CD4-positive, alpha-beta T cell treated with Interleukin-2 at 100 ng/mL for 4 hours (primary cell): ENCODE measurements at regions not wholly inside any gene's neighbourhood (a gene's known extent, or its start where the extent isn't known, plus 50 kb on each side); places are given as distances from the start of the nearest gene placed in this dataset.

ENCODE experiments used
- DNase-seq: peaks from one replicate; pipeline ENCODE4 v3.0.0-alpha.2; 2020; ENCODE audit warnings: low spot score

- no peak for DNase-seq
These were observed 547.6 kb upstream of the AGTR1 start for GRCh38 chr3:148150141-148150540.

- no peak for DNase-seq
These were observed 539.5 kb upstream of the AGTR1 start for GRCh38 chr3:148158210-148158609.

- DNase-seq = no peak
These were observed 535.6 kb upstream of the AGTR1 start for GRCh38 chr3:148162132-148162531.

- no peak for DNase-seq
These were observed 529.4 kb upstream of the AGTR1 start for GRCh38 chr3:148168347-148168746.

- DNase-seq = no peak
These were observed 523.9 kb upstream of the AGTR1 start for GRCh38 chr3:148173851-148174250.

GRCh38 chr3:148175214-148175613 lies 522.5 kb upstream of the AGTR1 start:
- no peak for DNase-seq

GRCh38 chr3:148178503-148178902 lies 519.2 kb upstream of the AGTR1 start:
- DNase-seq = no peak

- no peak for DNase-seq
These were observed 512.9 kb upstream of the AGTR1 start for GRCh38 chr3:148184798-148185197.

- no peak for DNase-seq
These were observed 510.8 kb upstream of the AGTR1 start for GRCh38 chr3:148186881-148187280.

GRCh38 chr3:148187296-148187695 lies 510.4 kb upstream of the AGTR1 start:
- DNase-seq = no peak

- DNase-seq = no peak
These were observed 507.2 kb upstream of the AGTR1 start for GRCh38 chr3:148190441-148190990.

GRCh38 chr3:148191966-148192365 lies 505.7 kb upstream of the AGTR1 start:
- no peak for DNase-seq

GRCh38 chr3:148197061-148197460 lies 500.6 kb upstream of the AGTR1 start:
- no peak for DNase-seq

GRCh38 chr3:148202386-148202785 lies 495.3 kb upstream of the AGTR1 start:
- DNase-seq = no peak

- no peak for DNase-seq
These were observed 494.2 kb upstream of the AGTR1 start for GRCh38 chr3:148203297-148204010.

- no peak for DNase-seq
These were observed 493.6 kb upstream of the AGTR1 start for GRCh38 chr3:148204131-148204530.

GRCh38 chr3:148205977-148206376 lies 491.7 kb upstream of the AGTR1 start:
- no peak for DNase-seq

GRCh38 chr3:148206446-148206845 lies 491.3 kb upstream of the AGTR1 start:
- no peak for DNase-seq

- no peak for DNase-seq
These were observed 488.7 kb upstream of the AGTR1 start for GRCh38 chr3:148208975-148209374.

GRCh38 chr3:148211725-148212124 lies 486.0 kb upstream of the AGTR1 start:
- no peak for DNase-seq

GRCh38 chr3:148214705-148215104 lies 483.0 kb upstream of the AGTR1 start:
- DNase-seq = no peak

GRCh38 chr3:148217317-148217716 lies 480.4 kb upstream of the AGTR1 start:
- no peak for DNase-seq

- no peak for DNase-seq
These were observed 479.5 kb upstream of the AGTR1 start for GRCh38 chr3:148218222-148218621.

- no peak for DNase-seq
These were observed 477.7 kb upstream of the AGTR1 start for GRCh38 chr3:148219999-148220398.
